WERI-Rb-1 (cell line): ENCODE measurements at regions not wholly inside any gene's neighbourhood (a gene's known extent, or its start where the extent isn't known, plus 50 kb on each side); places are given as distances from the start of the nearest gene placed in this dataset.

Experiments used
- DNase-seq: peaks from one replicate; pipeline ENCODE4 v3.0.0-alpha.2; 2020
- H3K27ac ChIP-seq: fragments of 250-450 bp; sonication (Bioruptor Pico); 2 replicates; pipeline ENCODE4 v1.5.1; 2020; ENCODE audit warnings: mild to moderate bottlenecking, moderate library complexity
- H3K27me3 ChIP-seq: fragments of 250-450 bp; sonication (Bioruptor Pico); 2 replicates; pipeline ENCODE4 v1.5.1; 2021; ENCODE audit warnings: mild to moderate bottlenecking, low read depth, moderate library complexity; ENCODE audit not compliant: insufficient read depth, severe bottlenecking
- H3K36me3 ChIP-seq: fragments of 250-450 bp; sonication (Bioruptor Pico); 2 replicates; pipeline ENCODE4 v1.5.1; 2020; ENCODE audit warnings: mild to moderate bottlenecking, moderate library complexity
- H3K4me3 ChIP-seq: 2 replicates; pipeline ENCODE4 v1.5.1; 2011; ENCODE audit warnings: low read depth, mild to moderate bottlenecking, control low read depth, low read length
- H3K9me3 ChIP-seq: fragments of 250-450 bp; sonication (Bioruptor Pico); 2 replicates; pipeline ENCODE4 v1.5.1; 2021; ENCODE audit warnings: mild to moderate bottlenecking, moderate library complexity; ENCODE audit not compliant: severe bottlenecking
- CTCF ChIP-seq: IDR thresholded peaks from 2 replicates; pipeline ENCODE4 v1.5.1; 2011; ENCODE audit warnings: low read depth, mild to moderate bottlenecking, control low read depth, inconsistent platforms, low read length

GRCh38 chr2:18860179-18860578, 270.8 kb upstream of the NT5C1B start:
- Histone ChIP-seq H3K9me3 (no peaks in the 10 kb centered on the region), H3K36me3 (no peaks in the 10 kb centered on the region), H3K27me3 (peaks cover 57% of the 10 kb centered on the region), H3K27ac (no peak overlapping the region), H3K4me3 (no peak overlapping the region)
- TF ChIP-seq CTCF = no peak
- no peak for DNase-seq

- DNase-seq = no peak
- H3K27ac ChIP-seq = no peak overlapping the region
- TF ChIP-seq CTCF = no peak
- H3K9me3 ChIP-seq = no peaks in the 10 kb centered on the region
- H3K4me3 ChIP-seq = no peak overlapping the region
- H3K36me3 ChIP-seq = no peaks in the 10 kb centered on the region
- peaks cover 48% of the 10 kb centered on the region for H3K27me3 ChIP-seq
Observed at GRCh38 chr2:18856765-18857164, 267.4 kb upstream of the NT5C1B start.

- DNase-seq = no peak
- Histone ChIP-seq H3K27me3 (peaks cover 54% of the 10 kb centered on the region), H3K9me3 (no peaks in the 10 kb centered on the region), H3K36me3 (no peaks in the 10 kb centered on the region), H3K4me3 (no peak overlapping the region), H3K27ac (no peak overlapping the region)
- peak; percentile 51 for TF ChIP-seq CTCF
Observed at GRCh38 chr2:18855027-18855426, 265.7 kb upstream of the NT5C1B start.

GRCh38 chr2:18849841-18850578, 260.6 kb upstream of the NT5C1B start:
- H3K27ac ChIP-seq = no peak overlapping the region

GRCh38 chr2:18848646-18849045, 259.3 kb upstream of the NT5C1B start:
- H3K27me3 ChIP-seq = peaks cover 61% of the 10 kb centered on the region
- no peak overlapping the region for H3K27ac ChIP-seq
- DNase-seq = no peak
- H3K9me3 ChIP-seq = no peaks in the 10 kb centered on the region
- no peak for TF ChIP-seq CTCF
- H3K36me3 ChIP-seq = no peaks in the 10 kb centered on the region
- H3K4me3 ChIP-seq = no peak overlapping the region

More at GRCh38 chr2:18849841-18850578, 260.6 kb upstream of the NT5C1B start:
- DNase-seq = no peak
- H3K9me3 ChIP-seq = no peaks in the 10 kb centered on the region
- H3K27me3 ChIP-seq = peaks cover 54% of the 10 kb centered on the region
- H3K36me3 ChIP-seq = no peaks in the 10 kb centered on the region
- H3K4me3 ChIP-seq = no peak overlapping the region
- TF ChIP-seq CTCF = no peak

GRCh38 chr2:18845854-18846445, 256.6 kb upstream of the NT5C1B start:
- no peak for TF ChIP-seq CTCF
- H3K9me3 ChIP-seq = no peaks in the 10 kb centered on the region
- H3K4me3 ChIP-seq = no peak overlapping the region
- H3K36me3 ChIP-seq = no peaks in the 10 kb centered on the region
- no peak for DNase-seq
- H3K27me3 ChIP-seq = peaks cover 68% of the 10 kb centered on the region
- H3K27ac ChIP-seq = no peak overlapping the region
